ENCODE measurements at regions not wholly inside any gene's neighbourhood (a gene's known extent, or its start where the extent isn't known, plus 50 kb on each side); places are given as distances from the start of the nearest gene placed in this dataset.

- TF ChIP-seq CTCF (conservative IDR thresholded peaks at IDR 0.05; ENCODE audit: low read depth, low read length), result no peak
- peak; percentile 40 for DNase-seq (ENCODE audit: low read depth)
- peak overlapping the region; percentile 24 for H3K4me3 ChIP-seq (ENCODE audit: low read depth, low read length)
Measured at GRCh38 chr13:31946091-31946770, 85.3 kb upstream of the FRY start.

- no peak overlapping the region for H3K4me3 ChIP-seq (ENCODE audit: low read depth, low read length)
- no peak for DNase-seq (ENCODE audit: low read depth)
Measured at GRCh38 chr13:31947105-31947504, 84.5 kb upstream of the FRY start.

GRCh38 chr13:31947506-31947905 is 84.1 kb upstream of the FRY start:
- TF ChIP-seq CTCF (conservative IDR thresholded peaks at IDR 0.05; ENCODE audit: low read depth, low read length), result no peak
- no peak overlapping the region for H3K4me3 ChIP-seq (ENCODE audit: low read depth, low read length)
- DNase-seq (ENCODE audit: low read depth), result no peak

More at GRCh38 chr13:31947105-31947504, 84.5 kb upstream of the FRY start:
- peak; percentile 39 for TF ChIP-seq CTCF (conservative IDR thresholded peaks at IDR 0.05; ENCODE audit: low read depth, low read length)

GRCh38 chr13:31949486-31949885 is 82.1 kb upstream of the FRY start:
- DNase-seq (ENCODE audit: low read depth), result no peak
- no peak for TF ChIP-seq CTCF (conservative IDR thresholded peaks at IDR 0.05; ENCODE audit: low read depth, low read length)
- no peak overlapping the region for H3K4me3 ChIP-seq (ENCODE audit: low read depth, low read length)

GRCh38 chr13:31950111-31950815 is 81.3 kb upstream of the FRY start:
- DNase-seq (ENCODE audit: low read depth), result no peak
- no peak for TF ChIP-seq CTCF (conservative IDR thresholded peaks at IDR 0.05; ENCODE audit: low read depth, low read length)

GRCh38 chr13:31951215-31951678 is 80.3 kb upstream of the FRY start:
- no peak overlapping the region for H3K4me3 ChIP-seq (ENCODE audit: low read depth, low read length)
- DNase-seq (ENCODE audit: low read depth), result no peak
- no peak for TF ChIP-seq CTCF (conservative IDR thresholded peaks at IDR 0.05; ENCODE audit: low read depth, low read length)

More at GRCh38 chr13:31950111-31950815, 81.3 kb upstream of the FRY start:
- H3K4me3 ChIP-seq (ENCODE audit: low read depth, low read length), result no peak overlapping the region
